ENCODE measurements at regions not wholly inside any gene's neighbourhood (a gene's known extent, or its start where the extent isn't known, plus 50 kb on each side); places are given as distances from the start of the nearest gene placed in this dataset.
"Not testable (repeated sequence)": the region's sequence is repeated elsewhere in the genome, so short reads cannot be mapped to it uniquely, and the experiment has no call there.

DNA sequence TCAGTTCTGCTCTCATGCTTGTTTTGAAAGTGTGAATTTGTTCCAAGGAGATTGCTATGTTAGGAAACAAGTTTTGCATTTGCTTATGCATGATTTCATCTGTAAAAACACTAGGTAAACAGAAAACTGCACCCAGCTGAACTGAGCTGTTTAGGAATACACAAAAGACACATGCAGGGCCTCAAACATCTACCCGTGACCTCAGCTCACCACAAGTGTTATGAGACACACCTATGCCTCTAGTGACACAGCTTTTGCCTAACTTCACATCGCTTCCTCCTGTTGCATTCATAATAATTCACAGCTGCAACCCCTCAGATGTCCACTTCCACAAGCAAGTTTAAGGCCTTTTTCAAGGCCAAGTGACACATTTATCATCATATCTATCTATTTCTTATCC, 98.0 kb upstream of the SLC24A3 start:
- DNase-seq (ENCODE audit: low spot score): no peak

DNA sequence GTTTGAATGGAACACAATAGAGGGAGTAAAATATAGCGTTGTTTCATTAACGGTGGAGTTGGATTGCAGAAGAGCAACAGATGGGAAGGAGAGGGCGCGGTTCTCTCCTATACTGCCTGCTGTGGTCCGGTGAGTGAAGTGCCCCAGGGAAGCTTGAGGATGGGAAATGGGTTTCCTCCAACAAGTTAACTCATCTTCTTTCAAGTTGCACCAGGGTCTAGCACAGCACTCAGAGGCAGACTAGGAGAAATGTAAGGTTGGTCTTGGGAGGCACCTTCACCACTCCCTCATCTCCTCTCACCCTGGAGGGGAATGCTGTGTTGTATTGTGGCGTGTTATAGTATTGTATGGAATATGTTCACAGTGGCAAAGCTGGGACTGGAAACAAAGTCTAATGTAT, 96.9 kb upstream of the SLC24A3 start:
- no peak for DNase-seq (ENCODE audit: low spot score)

DNA sequence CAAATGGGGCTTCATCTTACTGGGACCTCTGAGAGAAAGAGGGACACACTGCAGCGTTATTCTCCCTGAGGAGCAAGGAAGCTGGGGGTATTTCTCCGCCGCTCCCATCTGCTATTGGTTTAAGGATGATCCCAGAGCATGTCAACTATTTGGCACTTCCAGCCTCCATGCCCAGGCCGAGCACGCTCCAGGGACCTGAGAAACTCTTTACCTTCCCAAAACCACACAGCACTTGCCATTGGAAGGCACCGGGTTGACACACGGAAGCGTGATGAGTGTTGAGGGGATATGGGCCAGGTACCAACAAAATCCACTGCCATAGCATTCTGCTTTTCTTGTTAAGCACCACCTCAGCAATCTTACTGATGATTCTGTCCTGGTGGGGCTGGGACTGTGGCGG, 92.4 kb upstream of the SLC24A3 start:
- DNase-seq (ENCODE audit: low spot score): no peak

DNA sequence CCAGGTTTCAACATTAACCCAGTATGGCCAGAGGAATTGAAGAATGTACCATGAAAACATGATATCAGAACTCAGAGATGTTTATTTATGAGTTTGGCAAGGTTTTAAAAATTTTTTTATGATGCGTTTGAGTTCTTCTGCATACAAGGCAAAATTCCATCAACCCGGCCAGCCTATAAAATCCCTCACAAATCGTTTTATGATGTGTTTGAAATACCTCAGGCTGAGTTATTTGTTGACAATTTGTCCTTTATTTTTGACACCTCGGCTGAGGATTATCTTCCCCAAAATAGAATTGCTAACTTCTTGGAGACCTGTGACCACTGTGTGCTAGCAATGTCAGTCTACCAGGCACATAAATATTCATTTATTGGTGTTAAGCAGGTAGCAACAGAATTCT, 91.9 kb upstream of the SLC24A3 start:
- DNase-seq (ENCODE audit: low spot score): no peak

DNA sequence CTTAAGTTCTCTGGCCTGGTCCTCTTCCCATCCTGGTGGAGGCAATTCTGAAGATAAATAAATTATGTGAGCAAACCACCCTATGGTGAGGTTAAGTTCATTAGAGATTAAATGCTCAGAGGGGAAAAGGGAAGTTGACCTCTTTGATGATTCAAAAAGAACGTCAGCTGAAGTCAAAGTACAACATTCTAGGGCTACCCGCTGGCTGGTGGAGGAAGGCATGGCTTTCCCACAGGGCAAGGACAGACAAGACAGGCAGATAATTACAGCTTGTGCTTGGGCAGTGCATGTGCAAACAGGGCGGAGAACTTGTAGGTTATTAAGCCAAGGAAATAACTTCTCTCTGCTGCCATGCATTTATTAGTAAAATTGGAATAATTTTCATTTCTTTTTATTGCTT, 91.0 kb upstream of the SLC24A3 start:
- DNase-seq (ENCODE audit: low spot score): no peak

DNA sequence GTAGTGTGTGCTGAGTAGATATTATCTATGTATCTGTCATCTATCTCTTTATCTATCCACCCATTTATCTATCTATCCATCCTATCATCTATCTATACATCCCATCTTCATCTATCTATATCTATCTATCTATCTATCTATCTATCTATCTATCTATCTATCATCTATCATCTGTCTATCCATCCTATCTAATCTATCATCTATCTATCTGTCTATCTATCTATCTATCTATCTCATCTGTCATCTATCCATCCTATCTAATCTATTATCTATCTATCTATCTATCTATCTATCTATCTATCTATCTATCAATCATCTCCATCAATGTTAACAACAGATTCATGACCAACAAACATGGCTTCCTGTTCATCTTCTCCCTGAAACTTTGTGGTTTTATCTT, 90.5 kb upstream of the SLC24A3 start:
- DNase-seq (ENCODE audit: low spot score): no peak

DNA sequence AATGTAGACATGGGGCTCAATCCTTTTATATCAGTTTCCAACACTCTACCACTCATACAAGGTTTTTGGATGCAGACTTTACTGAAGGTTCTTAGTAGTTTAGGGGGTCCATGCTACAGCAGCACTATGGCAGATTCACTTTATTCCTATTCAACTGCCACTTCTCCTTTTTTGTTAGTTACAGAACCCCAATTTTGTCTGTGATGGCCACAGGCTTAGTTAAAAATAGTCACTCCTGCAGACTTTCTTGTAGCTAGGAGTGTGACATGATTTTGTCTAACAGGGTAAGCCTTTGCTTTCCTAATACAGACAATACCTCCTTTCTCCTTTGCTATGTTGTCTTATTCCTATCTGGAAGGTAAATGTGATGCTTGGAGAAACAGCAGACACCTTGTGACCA, 90.0 kb upstream of the SLC24A3 start:
- no peak for DNase-seq (ENCODE audit: low spot score)

DNA sequence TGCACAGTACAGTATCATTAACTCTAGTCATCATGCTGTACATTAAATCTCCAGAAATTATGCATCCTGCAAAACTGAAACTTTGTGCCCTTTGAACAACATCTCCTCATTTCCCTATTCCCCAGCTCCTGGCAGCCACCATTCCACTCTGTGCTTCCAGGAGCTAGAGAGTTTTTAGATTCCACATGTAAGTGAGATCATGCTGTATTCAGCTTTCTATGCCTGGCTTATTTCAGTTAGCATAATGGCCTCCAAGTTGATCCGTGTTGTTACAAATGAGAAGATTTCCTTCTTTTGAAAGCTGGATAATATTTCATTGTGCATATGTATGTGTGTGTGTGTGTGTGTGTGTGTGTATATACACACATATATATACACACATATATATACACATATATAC, 86.9 kb upstream of the SLC24A3 start:
- no peak for DNase-seq (ENCODE audit: low spot score)

DNA sequence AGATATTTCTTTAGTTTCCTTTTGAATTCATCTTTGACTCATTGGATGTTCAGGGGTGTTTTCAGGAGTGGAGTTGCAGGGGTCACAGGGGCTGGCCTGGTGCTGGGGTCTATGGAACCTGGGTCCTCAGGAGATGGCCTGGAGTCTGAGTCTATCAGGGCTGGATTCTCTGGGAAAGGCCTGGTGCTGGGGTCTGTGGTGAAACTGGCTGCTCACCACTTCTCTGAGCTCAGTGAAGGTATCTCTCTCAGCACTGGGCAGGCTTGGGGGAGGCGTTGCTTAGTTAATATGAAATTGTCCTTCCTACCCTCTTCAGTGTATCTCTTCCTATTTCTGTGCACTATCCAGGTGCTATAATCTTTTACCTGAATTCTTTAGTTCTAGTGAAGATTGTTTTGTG, 83.1 kb upstream of the SLC24A3 start:
- no peak for DNase-seq (ENCODE audit: low spot score)

DNA sequence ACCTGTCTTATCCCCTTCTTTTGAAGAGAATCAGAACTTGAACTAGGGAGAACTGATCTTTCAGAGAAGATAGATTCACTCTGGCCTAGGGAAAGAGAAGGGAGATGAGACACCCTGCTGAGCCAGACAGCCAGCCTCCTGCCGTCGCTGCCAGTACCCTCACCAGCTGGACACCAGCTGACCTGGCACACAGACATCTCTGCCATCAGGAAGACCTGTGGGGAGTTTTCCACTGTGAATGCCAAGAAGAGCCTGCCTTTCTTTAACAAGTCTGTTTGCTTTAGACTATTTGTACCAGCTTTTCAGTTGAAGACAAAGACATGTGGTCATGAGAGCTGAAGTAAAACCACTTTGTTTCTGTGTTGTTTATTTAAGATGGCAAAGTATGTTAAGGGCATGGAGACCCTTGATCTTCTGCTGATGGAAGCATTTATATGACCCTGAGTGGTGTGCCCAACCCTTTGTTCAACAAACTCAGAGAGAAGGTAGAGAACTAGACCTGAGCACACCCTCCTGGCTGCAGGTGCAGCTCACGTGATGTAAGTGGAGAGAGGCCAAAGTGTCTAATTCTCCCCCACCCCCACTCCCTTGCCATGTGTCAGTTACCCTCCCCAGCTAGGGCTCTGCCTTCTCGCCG, 82.3 kb upstream of the SLC24A3 start:
- peak; percentile 79 for DNase-seq (ENCODE audit: low spot score)

DNA sequence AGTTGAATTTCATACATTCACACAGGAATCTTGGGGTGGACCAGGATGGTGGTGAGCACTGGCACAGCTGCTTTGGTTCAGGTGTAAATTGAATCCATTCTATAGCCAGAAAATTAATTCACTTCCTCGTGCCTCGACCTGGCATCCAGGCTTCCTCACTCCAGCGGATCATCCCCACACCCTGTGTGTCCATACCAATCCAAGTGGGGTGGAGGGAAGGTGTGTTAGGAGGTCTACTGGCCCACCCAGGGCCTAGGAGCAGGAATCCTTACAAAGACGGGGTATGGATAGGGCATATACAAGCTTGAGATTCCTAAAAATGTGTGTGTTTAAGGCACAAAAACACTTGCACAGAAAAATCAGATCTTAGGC, 81.8 kb upstream of the SLC24A3 start:
- no peak for DNase-seq (ENCODE audit: low spot score)

DNA sequence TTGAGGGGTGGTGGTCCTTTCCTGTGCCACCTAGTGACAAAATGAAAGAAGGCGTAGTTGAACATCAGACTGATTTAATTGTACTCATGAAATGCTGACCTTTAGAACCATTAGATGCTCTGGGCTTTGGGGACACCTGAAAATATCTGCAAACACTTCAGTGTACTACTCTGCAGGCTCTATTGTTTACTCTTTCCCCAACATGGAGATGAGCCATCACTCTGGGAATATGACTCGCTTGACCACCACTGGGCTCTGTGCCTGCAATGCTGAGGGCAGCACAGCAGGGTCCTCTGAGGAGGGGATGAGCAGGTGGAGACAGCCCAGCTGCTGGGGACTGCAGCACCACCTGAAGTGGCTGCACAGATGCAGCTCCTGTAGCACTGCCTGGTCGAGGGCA, 74.8 kb upstream of the SLC24A3 start:
- DNase-seq (ENCODE audit: low spot score): no peak

DNA sequence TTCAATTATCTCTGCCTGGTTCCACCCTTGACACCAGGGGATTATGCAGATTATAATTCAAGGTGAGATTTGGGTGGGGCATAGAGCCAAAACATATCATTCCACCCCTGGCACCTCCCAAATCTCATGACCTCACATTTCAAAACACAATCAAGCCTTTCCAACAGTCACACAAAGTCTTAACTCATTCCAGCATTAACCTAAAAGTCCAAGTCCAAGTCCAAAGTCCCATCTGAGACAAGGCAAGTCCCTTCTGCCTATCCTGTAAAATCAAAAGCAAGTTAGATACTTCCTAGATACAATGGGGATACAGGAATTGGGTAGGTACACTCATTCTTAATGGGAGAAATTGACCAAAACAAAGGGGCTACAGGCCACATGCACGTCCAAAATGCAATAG, 73.7 kb upstream of the SLC24A3 start:
- DNase-seq (ENCODE audit: low spot score): no peak

DNA sequence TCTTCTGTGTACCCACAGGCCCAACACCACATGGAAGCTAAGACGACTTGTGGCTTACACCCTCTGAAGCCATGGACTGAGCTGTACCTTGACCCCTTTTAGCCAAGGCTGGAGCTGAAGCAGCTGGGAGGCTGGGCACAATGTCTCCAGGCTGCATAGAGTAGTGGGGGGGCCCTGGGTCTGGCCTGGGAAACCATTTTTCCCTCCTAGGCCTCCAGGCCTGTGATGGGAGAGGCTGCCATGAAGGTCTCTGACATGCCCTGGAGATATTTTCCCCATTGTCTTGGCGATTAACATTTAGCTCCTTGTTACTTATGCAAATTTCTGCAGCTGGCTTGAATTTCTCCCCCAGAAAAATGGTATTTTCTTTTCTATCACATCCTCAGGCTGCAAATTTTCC, 72.9 kb upstream of the SLC24A3 start:
- not testable (repeated sequence) for DNase-seq (ENCODE audit: low spot score)

DNA sequence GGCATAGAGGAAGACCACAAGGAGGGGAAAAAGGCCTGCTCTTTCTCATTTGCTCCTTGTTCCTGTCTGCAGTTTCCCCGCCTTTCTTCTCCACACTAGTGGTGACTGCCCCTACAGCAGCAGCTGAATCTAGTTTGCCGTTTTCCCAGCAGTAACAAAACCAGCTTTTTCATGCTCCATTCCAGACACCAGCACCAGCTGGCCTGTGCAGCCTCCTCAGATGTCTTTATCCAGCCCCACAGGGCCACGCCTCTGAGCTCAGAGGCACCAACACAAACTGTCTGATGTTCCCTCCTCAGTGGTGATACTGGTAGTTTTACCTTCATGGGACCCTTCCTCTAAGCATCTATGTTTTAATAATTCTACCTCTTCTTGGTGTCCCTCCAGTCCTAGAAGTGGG, 70.4 kb upstream of the SLC24A3 start:
- no peak for DNase-seq (ENCODE audit: low spot score)

DNA sequence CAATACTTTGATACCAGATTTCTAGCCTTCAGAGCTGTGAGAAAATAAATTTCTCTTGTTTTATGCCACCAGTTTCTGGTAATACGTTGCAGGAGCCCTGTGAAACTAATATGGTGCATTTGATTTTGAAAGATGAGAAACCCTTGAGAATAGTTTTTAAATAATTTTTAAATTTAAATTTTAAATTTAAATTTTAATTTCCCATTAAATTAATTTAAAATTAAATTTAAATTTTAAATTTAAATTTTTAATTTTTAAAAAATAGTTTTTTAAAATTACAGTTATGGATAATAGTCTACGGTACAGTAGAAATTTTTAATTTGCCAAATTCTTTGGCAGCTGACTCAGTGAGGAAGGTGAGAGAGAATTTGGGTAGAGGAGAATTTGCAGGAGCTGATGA, 68.6 kb upstream of the SLC24A3 start:
- no peak for DNase-seq (ENCODE audit: low spot score)

DNA sequence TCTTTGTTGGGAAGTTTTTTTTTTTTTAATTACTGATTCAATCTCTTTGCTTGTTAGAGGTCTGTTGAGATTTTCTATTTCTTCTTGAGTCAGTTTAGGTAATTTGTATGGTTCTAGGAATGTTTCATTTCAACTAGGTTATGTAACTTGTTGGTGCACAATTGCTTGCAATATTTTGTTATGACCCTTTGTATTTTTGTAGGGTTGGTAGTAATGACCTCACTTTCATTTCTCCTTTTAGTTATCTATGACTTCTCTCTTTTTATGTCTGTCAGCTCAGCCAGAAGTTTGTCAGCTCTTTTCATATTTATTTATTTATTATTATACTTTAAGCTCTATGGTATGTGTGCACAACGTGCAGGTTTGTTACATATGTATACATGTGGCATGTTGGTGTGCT, 51.1 kb upstream of the SLC24A3 start:
- DNase-seq (ENCODE audit: low spot score): no peak

Measured in cerebellar cortex (tissue), 1 donor.